ENCODE measurements at regions not wholly inside any gene's neighbourhood (a gene's known extent, or its start where the extent isn't known, plus 50 kb on each side); places are given as distances from the start of the nearest gene placed in this dataset.

- Histone ChIP-seq H3K79me2 (ENCODE audit: insufficient read depth, low read length) (no peaks in the 10 kb centered on the region), H4K20me1 (ENCODE audit: insufficient read depth, low read length, poor library complexity, severe bottlenecking) (no peaks in the 10 kb centered on the region), H3K4me2 (ENCODE audit: low read depth, low read length, poor library complexity, severe bottlenecking) (no peak overlapping the region), H3K9me3 (ENCODE audit: insufficient read depth, low read depth, low read length) (no peaks in the 10 kb centered on the region), H3K4me3 (ENCODE audit: low read length, poor library complexity, severe bottlenecking) (no peak overlapping the region), H3F3A (ENCODE audit: low read depth) (no peaks in the 10 kb centered on the region), H3K27me3 (ENCODE audit: insufficient read depth, low read length, poor library complexity, severe bottlenecking) (no peaks in the 10 kb centered on the region), H3K4me1 (ENCODE audit: insufficient read depth, low read length, poor library complexity, severe bottlenecking) (no peaks in the 10 kb centered on the region), H3K36me3 (ENCODE audit: insufficient read depth, low read length) (no peaks in the 10 kb centered on the region), H2AFZ (ENCODE audit: low read length) (no peak overlapping the region), H3K9me2 (replicated peaks; ENCODE audit: low read depth, low read length) (no peaks in the 10 kb centered on the region), H3K9ac (ENCODE audit: low read depth, low read length, poor library complexity, severe bottlenecking) (no peak overlapping the region)
- TF ChIP-seq EZH2phosphoT487 (IDR thresholded peaks at IDR 0.05; ENCODE audit: borderline replicate concordance) (no peak), CTCF (conservative IDR thresholded peaks at IDR 0.05; ENCODE audit: low read length) (no peak)
Measured at GRCh38 chrX:17968367-17968766, 107.3 kb upstream of the RAI2 start.

GRCh38 chrX:17967888-17968287, 106.8 kb upstream of the RAI2 start:
- Histone ChIP-seq H3K4me2 (ENCODE audit: low read depth, low read length, poor library complexity, severe bottlenecking) (no peak overlapping the region), H3F3A (ENCODE audit: low read depth) (no peaks in the 10 kb centered on the region), H3K79me2 (ENCODE audit: insufficient read depth, low read length) (no peaks in the 10 kb centered on the region)

GRCh38 chrX:17964871-17965270, 103.8 kb upstream of the RAI2 start:
- no peaks in the 10 kb centered on the region for H3F3A ChIP-seq (ENCODE audit: low read depth)
- H4K20me1 ChIP-seq (ENCODE audit: insufficient read depth, low read length, poor library complexity, severe bottlenecking), result no peaks in the 10 kb centered on the region
- no peaks in the 10 kb centered on the region for H3K4me1 ChIP-seq (ENCODE audit: insufficient read depth, low read length, poor library complexity, severe bottlenecking)
- H3K9ac ChIP-seq (ENCODE audit: low read depth, low read length, poor library complexity, severe bottlenecking), result no peak overlapping the region
- H3K4me3 ChIP-seq (ENCODE audit: low read length, poor library complexity, severe bottlenecking), result no peak overlapping the region
- H3K36me3 ChIP-seq (ENCODE audit: insufficient read depth, low read length), result no peaks in the 10 kb centered on the region
- no peaks in the 10 kb centered on the region for H3K9me2 ChIP-seq (replicated peaks; ENCODE audit: low read depth, low read length)
- H3K79me2 ChIP-seq (ENCODE audit: insufficient read depth, low read length), result no peaks in the 10 kb centered on the region
- H3K27me3 ChIP-seq (ENCODE audit: insufficient read depth, low read length, poor library complexity, severe bottlenecking), result no peaks in the 10 kb centered on the region
- H3K4me2 ChIP-seq (ENCODE audit: low read depth, low read length, poor library complexity, severe bottlenecking), result no peak overlapping the region
- no peak overlapping the region for H2AFZ ChIP-seq (ENCODE audit: low read length)
- TF ChIP-seq EZH2phosphoT487 (IDR thresholded peaks at IDR 0.05; ENCODE audit: borderline replicate concordance) (no peak), CTCF (conservative IDR thresholded peaks at IDR 0.05; ENCODE audit: low read length) (no peak)
- H3K9me3 ChIP-seq (ENCODE audit: insufficient read depth, low read depth, low read length), result no peaks in the 10 kb centered on the region

More at GRCh38 chrX:17967888-17968287, 106.8 kb upstream of the RAI2 start:
- H3K4me3 ChIP-seq (ENCODE audit: low read length, poor library complexity, severe bottlenecking), result no peak overlapping the region
- no peak overlapping the region for H2AFZ ChIP-seq (ENCODE audit: low read length)
- H3K9me2 ChIP-seq (replicated peaks; ENCODE audit: low read depth, low read length), result no peaks in the 10 kb centered on the region
- H3K4me1 ChIP-seq (ENCODE audit: insufficient read depth, low read length, poor library complexity, severe bottlenecking), result no peaks in the 10 kb centered on the region
- H3K36me3 ChIP-seq (ENCODE audit: insufficient read depth, low read length), result no peaks in the 10 kb centered on the region
- TF ChIP-seq CTCF (conservative IDR thresholded peaks at IDR 0.05; ENCODE audit: low read length) (no peak), EZH2phosphoT487 (IDR thresholded peaks at IDR 0.05; ENCODE audit: borderline replicate concordance) (no peak)
- H4K20me1 ChIP-seq (ENCODE audit: insufficient read depth, low read length, poor library complexity, severe bottlenecking), result no peaks in the 10 kb centered on the region
- no peaks in the 10 kb centered on the region for H3K27me3 ChIP-seq (ENCODE audit: insufficient read depth, low read length, poor library complexity, severe bottlenecking)
- H3K9ac ChIP-seq (ENCODE audit: low read depth, low read length, poor library complexity, severe bottlenecking), result no peak overlapping the region
- H3K9me3 ChIP-seq (ENCODE audit: insufficient read depth, low read depth, low read length), result no peaks in the 10 kb centered on the region

Data from Loucy (cell line).